Heart left ventricle (tissue), 16 donors: ENCODE measurements at regions not wholly inside any gene's neighbourhood (a gene's known extent, or its start where the extent isn't known, plus 50 kb on each side); places are given as distances from the start of the nearest gene placed in this dataset.

Source experiments
- ATAC-seq, 4 donors: fragments of 200-7000 bp; cut with Tn5 transposase; one replicate each; pipeline ENCODE4 v1.9.1; 2020 to 2022; ENCODE audit warnings: moderate library complexity in 4 of 4, mild to moderate bottlenecking in 3 of 4, moderate number of reproducible peaks in 1 of 4
- DNase-seq, 5 donors: peaks; one replicate each; pipeline ENCODE4 v3.0.0-alpha.2; 2020
- H3K27ac ChIP-seq, 12 donors: fragments of 200-600 bp; sonication (generic) in 4 of 12; one replicate each; pipeline versions ENCODE4 v1.5.0 to v1.8.0; 2016 to 2022; ENCODE audit warnings: mild to moderate bottlenecking in 2 of 12
- H3K27me3 ChIP-seq, 9 donors: fragments of 200-600 bp; sonication (generic) in 2 of 9; one replicate each; pipeline versions ENCODE4 v1.5.1 to v1.8.0; 2016 to 2022; ENCODE audit warnings: mild to moderate bottlenecking in 3 of 9
- H3K36me3 ChIP-seq, 9 donors: fragments of 200-600 bp; sonication (generic) in 2 of 9; one replicate each; pipeline versions ENCODE4 v1.5.0 to v1.8.0; 2018 to 2022; ENCODE audit warnings: mild to moderate bottlenecking in 2 of 9
- H3K4me1 ChIP-seq, 12 donors: fragments of 200-600 bp; sonication (generic) in 4 of 12; one replicate each; pipeline versions ENCODE4 v1.5.0 to v1.8.0; 2016 to 2022; ENCODE audit warnings: mild to moderate bottlenecking in 3 of 12
- H3K4me3 ChIP-seq, 12 donors: fragments of 200-600 bp; sonication (generic) in 4 of 12; one replicate each; pipeline versions ENCODE4 v1.5.0 to v1.8.0; 2017 to 2022; ENCODE audit warnings: mild to moderate bottlenecking in 9 of 12, moderate library complexity in 4 of 12
- H3K9me3 ChIP-seq, 12 donors: fragments of 200-600 bp; sonication (generic) in 4 of 12; one replicate each; pipeline versions ENCODE4 v1.5.0 to v1.8.0; 2016 to 2022; ENCODE audit warnings: mild to moderate bottlenecking in 1 of 12
- CTCF ChIP-seq, 12 donors: fragments of 200-600 bp; sonication (generic) in 4 of 12; IDR thresholded peaks; one replicate each; pipeline versions ENCODE4 v1.5.0 to v1.8.0; 2018 to 2022; ENCODE audit warnings: antibody characterized with exemption in 12 of 12, mild to moderate bottlenecking in 5 of 12
- POLR2A ChIP-seq, 2 donors: fragments of 450-650 bp; IDR thresholded peaks; one replicate each; pipeline ENCODE4 v1.6.1; 2017; ENCODE audit warnings: antibody characterized with exemption in 2 of 2, mild to moderate bottlenecking in 2 of 2, moderate library complexity in 2 of 2
- WGBS, 4 donors: extraction: QIAGEN DNeasy Blood & Tissue Kit in 2 of 4; methylation state at CpG; one replicate each; pipeline versions ENCODE4 v1.1.5 to v1.1.7; 2013 to 2018; 5-methylcytosine and 5-hydroxymethylcytosine counted together
- intact Hi-C, 10 donors: fragments of 100-400 bp; cut with DNase I; formaldehyde crosslinking; loops; one replicate each; pipeline versions ENCODE4 v1.11.1 to v1.14.2; 2022
- donor health status: ischemic (EF 13 %, LVEDD 7.1; RV severe dilation, severe dysfunction).
- donor health status: healthy with polysubstance abuse.
- donor health status: DM: no; HTN: yes; CAD: no.
- donor health status: DM: no; HTN: no; CAD: no.
- donor health status: ischemic (EF 25% LVEDD 6.9; RV normal size, moderate dysfunction).
- donor health status: ischemic (EF 25% LVEDD 5.7; RV mildly dilated, moderate dysfunction).
- donor health status: healthy.
- donor health status: DM: yes; HTN: yes; CAD: no.
- donor health status: ischemic (EF 35%, LVEDD 5.7; RV mildly dilated, moderate dysfunction).
- donor health status: nonischemic (EF 11% LVEDD 7.7; RV severe dilation, severe dysfunction).
- donor health status: DM: yes; HTN: yes; CAD: no.
- donor health status: PGD.
- donor health status: ischemic (EF 29% LVEDD 5.4; RV normal size, mild dysfunction).
- donor health status: nonischemic (EF 23%, LVEDD 6.1; RV moderate dilation, normal function).

DNA sequence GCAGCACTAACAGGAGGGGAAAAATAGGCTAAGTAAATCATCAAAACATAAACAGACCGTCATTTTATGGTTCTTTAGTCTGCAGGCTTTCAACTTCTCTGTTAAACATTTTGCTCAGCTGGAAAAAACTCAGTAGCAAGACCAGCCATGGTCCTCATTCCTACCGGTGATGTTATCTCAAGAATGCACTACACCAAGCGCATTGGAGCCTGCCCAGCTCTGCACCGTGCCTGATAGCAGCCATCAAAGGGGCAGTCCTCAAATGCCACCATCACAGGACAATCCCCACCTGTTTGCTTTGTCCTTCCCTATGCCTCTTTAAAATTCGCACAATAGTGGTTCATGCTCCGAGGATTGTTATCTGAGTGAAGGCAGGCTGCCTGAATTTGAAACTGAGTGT lies 181.5 kb upstream of the MON1B start:
- no peaks in the 10 kb centered on the region for H3K4me1 ChIP-seq
- no peaks in the 10 kb centered on the region for H3K36me3 ChIP-seq
- no peaks in the 10 kb centered on the region for H3K27me3 ChIP-seq
- peaks cover 0 to 7% (median 0%) of the 10 kb centered on the region in 12 donors for H3K9me3 ChIP-seq
- ATAC-seq = no peak
- no peak for DNase-seq
- H3K4me3 ChIP-seq = no peak overlapping the region
- no peak overlapping the region for H3K27ac ChIP-seq
- intact Hi-C loops = no loop called here
- WGBS, 4 donors = 30 to 35% (median 32%) methylated on average over 6 of the region's 6 CpGs
- TF ChIP-seq POLR2A (IDR thresholded peaks at IDR 0.05) (no peak), CTCF (IDR thresholded peaks at IDR 0.05) (no peak)

DNA sequence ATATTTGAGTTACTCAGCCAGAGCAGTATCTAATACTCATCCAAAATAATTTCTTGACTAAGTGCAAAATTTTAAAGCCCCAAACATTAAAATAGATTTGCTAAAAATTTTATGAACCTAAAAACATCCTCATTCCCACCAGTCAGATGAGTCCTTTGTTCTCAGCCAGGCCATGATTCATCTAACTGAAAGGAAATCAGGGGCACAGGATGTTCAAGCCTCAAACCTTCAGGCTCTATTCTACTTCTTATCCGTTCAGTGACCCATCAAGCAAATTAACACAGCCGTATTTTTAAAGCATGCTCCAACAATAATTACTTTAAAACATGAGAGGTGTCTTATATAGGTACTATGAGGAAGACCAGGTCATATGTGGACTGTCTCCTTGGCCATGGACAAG lies 176.5 kb upstream of the MON1B start:
- ATAC-seq (no peak), DNase-seq (no peak)
- H3K4me1 ChIP-seq = no peaks in the 10 kb centered on the region
- 61 to 65% (median 64%) methylated on average over 2 of the region's 2 CpGs for WGBS, 4 donors
- no peaks in the 10 kb centered on the region for H3K36me3 ChIP-seq
- H3K27me3 ChIP-seq = no peaks in the 10 kb centered on the region
- H3K9me3 ChIP-seq = peaks cover 0 to 7% (median 0%) of the 10 kb centered on the region in 12 donors
- H3K4me3 ChIP-seq = no peak overlapping the region
- TF ChIP-seq CTCF (IDR thresholded peaks at IDR 0.05) (no peak), POLR2A (IDR thresholded peaks at IDR 0.05) (no peak)
- intact Hi-C loops = no loop called here
- H3K27ac ChIP-seq = no peak overlapping the region

DNA sequence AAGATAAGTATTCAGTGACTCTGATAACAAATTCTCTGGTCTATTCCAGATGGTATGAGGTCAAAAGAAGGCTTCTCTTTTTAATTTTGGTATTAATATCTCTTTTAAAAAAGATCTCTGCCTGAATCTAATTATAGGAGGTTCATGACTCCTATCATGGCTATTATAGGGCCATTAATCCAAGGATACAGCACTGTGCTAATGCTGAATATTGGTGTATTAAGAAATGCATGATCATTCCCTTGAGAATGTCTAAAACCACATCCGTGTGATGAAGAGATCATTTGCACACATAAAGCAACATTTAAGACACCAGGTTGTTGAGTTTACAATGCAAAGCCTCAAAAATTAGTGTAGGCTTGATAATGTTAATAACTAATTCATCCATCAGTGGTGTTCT lies 160.4 kb upstream of the MON1B start:
- H3K36me3 ChIP-seq = no peaks in the 10 kb centered on the region
- no peak for DNase-seq
- 53 to 80% (median 71%) methylated on average over 1 of the region's 1 CpG for WGBS, 4 donors
- intact Hi-C loops = no loop called here
- no peak overlapping the region for H3K27ac ChIP-seq
- TF ChIP-seq CTCF (IDR thresholded peaks at IDR 0.05) = no peak
- no peak for TF ChIP-seq POLR2A (IDR thresholded peaks at IDR 0.05)
- ATAC-seq = no peak
- no peaks in the 10 kb centered on the region for H3K4me1 ChIP-seq
- H3K4me3 ChIP-seq = no peak overlapping the region
- no peaks in the 10 kb centered on the region for H3K27me3 ChIP-seq
- peaks cover 0 to 5% (median 0%) of the 10 kb centered on the region in 12 donors for H3K9me3 ChIP-seq

- no peak for DNase-seq
- WGBS, 4 donors = 65 to 70% (median 69%) methylated on average over 2 of the region's 2 CpGs
- intact Hi-C loops = no loop called here
- H3K36me3 ChIP-seq = no peaks in the 10 kb centered on the region
- no peak overlapping the region for H3K4me3 ChIP-seq
- H3K4me1 ChIP-seq = no peaks in the 10 kb centered on the region
- TF ChIP-seq CTCF (IDR thresholded peaks at IDR 0.05) (no peak), POLR2A (IDR thresholded peaks at IDR 0.05) (no peak)
- H3K9me3 ChIP-seq = peaks cover 0 to 5% (median 0%) of the 10 kb centered on the region in 12 donors
- no peak overlapping the region for H3K27ac ChIP-seq
- no peak for ATAC-seq
- H3K27me3 ChIP-seq = no peaks in the 10 kb centered on the region
Observed at GRCh38 chr16:77033516-77033915, 157.5 kb upstream of the MON1B start.
